ENCODE measurements at regions not wholly inside any gene's neighbourhood (a gene's known extent, or its start where the extent isn't known, plus 50 kb on each side); places are given as distances from the start of the nearest gene placed in this dataset.
"Not testable (repeated sequence)": the region's sequence is repeated elsewhere in the genome, so short reads cannot be mapped to it uniquely, and the experiment has no call there.

DNA sequence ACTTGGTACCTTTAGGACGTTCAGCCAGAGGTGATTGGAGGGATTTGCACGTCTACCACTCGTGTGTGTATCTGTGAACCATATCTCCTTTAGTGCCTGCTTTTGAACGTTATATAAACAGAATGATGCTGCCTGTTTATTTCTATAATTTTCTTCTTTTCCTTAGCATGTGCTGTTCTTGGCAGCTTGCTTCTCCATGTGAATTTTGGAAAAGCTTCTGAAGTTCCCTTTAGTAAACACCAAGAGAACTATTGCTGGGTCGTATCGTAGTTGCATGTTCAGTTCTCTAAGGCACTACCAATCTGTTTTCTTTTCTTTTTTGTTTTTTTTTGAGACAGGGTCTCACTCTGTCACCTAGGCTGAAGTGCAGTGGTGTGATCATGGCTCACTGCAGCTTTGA lies 73.8 kb upstream of the FANCC start:
- DNase-seq (ENCODE audit: low spot score), result not testable (repeated sequence)

GRCh38 chr9:95389373-95389772 lies 71.9 kb upstream of the FANCC start:
- no peak for DNase-seq (ENCODE audit: low spot score)

DNA sequence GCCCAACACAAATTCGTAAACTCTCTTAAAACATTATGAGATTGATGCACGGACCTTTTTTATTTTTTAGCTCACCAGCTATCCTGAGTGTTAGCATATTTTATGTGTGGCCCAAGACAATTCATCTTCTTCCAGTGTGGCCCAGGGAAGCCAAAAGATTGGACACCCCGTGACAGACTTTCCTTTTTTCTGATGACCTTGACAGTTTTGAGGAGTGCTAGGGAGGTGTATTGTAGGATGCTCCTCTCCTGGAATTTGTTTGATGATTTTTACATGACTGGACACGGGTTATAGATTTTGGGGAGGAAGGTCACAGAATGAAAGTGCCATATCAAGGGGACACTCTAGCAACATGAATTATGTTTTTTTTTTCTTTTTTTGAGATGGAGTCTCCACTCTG lies 69.3 kb upstream of the FANCC start:
- no peak for DNase-seq (ENCODE audit: low spot score)

DNA sequence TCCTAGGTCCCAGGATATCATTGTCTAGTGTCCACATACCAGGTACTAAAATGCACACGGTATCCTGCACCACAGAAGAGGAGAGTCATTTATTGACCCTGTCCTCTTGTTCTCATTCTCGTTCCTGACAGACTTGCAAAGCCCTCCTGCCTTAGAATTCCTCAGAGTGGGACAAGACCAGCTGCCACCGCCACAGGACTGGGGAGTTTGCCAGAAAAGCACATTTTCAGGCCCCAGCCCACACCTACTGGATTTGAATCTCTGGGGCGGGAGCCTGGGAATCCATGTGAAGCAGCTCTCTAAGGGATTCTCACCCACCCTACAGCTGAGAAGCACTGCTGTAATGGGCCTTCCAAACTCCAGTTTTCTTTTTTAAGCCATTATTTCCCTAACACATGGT lies 68.0 kb upstream of the FANCC start:
- DNase-seq (ENCODE audit: low spot score), result no peak

GRCh38 chr9:95383845-95384244 lies 66.3 kb upstream of the FANCC start:
- DNase-seq (ENCODE audit: low spot score), result no peak

DNA sequence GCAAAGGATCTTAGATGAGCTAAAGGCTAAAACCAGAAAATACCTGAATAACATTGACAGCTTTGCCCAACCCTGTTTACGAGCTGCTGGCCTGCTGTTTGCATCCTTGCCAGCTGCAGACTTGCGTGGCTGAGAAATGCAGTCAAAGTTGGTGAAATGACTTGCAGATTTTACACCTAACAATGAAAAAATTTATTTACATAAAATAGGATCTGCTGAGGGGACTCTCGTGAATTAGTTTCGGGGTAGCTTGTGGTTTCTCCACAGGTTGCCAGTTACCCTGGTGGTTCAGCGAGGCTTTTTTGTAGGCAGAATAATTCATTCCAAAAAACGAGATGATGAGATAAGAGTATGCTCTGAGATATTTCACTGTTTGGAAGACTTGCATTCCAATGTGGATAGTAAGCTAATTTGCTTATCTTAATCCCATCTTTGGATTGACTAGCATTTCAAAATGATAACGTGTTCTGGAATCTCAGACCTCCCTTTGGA lies 65.7 kb upstream of the FANCC start:
- no peak for DNase-seq (ENCODE audit: low spot score)

DNA sequence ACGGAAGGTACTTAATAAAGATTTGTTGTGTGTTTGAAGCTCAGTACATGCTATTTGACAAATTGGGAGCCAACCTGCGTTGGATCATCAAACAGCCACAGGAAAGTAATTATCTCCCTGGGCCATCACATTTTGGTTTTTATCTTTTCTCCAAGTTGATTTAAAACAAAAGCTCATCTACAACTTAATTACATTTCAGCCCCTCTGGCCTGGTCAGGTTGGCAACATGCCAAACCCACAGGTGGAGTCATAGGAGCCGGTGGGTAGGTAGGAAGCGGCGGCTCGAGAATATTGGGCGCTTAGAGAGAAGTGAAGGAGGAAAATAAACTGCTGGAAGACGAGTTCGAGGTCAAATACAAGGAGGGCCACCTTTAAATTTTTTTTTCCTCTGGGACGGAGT lies 64.9 kb upstream of the FANCC start:
- no peak for DNase-seq (ENCODE audit: low spot score)

- no peak for DNase-seq (ENCODE audit: low spot score)
Measured at GRCh38 chr9:95381221-95381620, 63.7 kb upstream of the FANCC start.

DNA sequence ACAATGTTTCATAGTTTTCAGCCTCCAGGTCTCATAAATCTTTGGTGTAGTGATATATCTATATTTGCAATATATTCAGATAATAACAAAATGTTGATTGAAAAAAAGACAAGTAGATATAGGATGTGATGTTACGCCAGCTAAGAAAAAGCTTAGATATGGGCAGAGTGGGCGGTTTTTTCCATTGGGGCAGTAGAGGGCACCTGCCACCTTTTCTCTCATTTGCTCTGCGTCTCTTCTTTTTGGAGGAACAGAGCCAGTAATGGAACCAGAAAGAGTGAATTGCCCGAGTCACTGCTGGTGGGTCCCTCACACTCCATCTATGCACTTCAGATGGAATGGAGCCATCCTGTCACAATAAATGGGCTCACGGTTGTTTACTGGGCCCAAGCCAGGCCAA lies 62.1 kb upstream of the FANCC start:
- peak; percentile 6 for DNase-seq (ENCODE audit: low spot score)

GRCh38 chr9:95373782-95374487 lies 56.4 kb upstream of the FANCC start:
- no peak for DNase-seq (ENCODE audit: low spot score)

- DNase-seq (ENCODE audit: low spot score), result no peak
Measured at GRCh38 chr9:95373069-95373681, 55.7 kb upstream of the FANCC start.

DNA sequence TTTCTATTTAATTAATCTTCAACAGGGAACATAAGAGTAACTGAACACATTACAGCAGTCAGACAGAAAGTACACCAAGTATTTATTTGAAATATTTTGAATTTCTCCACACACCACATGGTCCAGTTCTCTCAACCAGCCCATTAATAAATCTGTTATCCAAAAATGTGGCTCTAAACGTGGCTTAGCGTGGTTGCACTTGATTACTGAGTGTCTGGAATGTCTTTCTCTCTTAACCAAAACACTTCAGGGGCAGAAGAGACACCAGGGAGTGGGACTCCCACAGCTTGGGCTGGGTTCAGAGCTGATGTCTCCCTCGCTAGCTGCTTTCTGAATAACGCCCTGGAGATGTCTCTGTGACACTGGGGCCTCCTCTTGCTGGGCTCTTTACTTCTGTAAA lies 52.6 kb upstream of the FANCC start:
- no peak for DNase-seq (ENCODE audit: low spot score)

DNA sequence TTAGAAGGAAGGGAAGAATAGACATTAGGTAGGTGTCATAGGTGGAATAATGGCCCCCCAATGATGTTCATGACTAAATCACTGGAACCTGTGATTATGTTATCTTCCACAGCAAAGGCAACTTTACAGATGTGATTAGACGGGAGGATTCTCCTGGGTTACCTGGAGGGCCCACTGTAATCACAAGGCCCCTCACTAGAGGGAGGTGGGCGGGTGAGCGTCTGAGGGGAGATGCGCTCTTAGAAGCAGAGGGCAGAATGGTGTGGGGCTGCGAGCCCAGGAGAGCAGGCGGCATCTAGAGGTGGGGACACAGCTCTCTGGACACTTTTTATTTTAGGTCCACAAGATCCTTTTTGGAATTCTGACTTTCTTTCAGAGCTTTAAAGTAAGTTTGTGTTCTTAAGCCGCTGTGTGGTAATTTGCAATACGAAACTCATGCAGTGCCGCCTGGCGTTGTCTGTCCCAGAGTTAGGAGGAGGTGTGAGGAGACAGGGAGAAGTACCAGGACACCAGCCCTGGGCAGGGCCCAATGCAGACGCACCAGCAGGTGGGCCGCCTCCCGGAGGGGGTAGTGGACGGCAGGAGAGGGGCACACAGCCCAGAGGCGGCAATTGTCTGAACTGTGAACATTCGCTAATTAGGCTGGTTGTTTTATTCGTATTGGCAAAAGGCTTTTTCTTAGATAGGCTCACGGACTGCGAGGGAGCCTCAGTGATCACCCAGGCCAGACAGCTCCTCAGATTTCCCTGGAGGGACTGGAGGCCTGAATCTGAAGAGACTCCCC lies 51.1 kb upstream of the FANCC start:
- no peak for DNase-seq (ENCODE audit: low spot score)
